Fibroblast of pulmonary artery (primary cell): ENCODE measurements at regions not wholly inside any gene's neighbourhood (a gene's known extent, or its start where the extent isn't known, plus 50 kb on each side); places are given as distances from the start of the nearest gene placed in this dataset.
A peak's percentile ranks its signal among the peaks of the same experiment; 100 is the strongest.

Source experiments
- DNase-seq: peaks from one replicate; pipeline ENCODE4 v3.0.0-alpha.2; 2010; ENCODE audit warnings: low read depth
- H3K4me3 ChIP-seq: replicated peaks from 2 replicates; pipeline ENCODE4 v1.5.1; 2011; ENCODE audit warnings: low read depth, mild to moderate bottlenecking, control low read depth, low read length, moderate library complexity
- TF ChIP-seq, protein P1 (sequence below): IDR thresholded peaks from 2 replicates; pipeline ENCODE4 v1.5.1; 2011; ENCODE audit warnings: mild to moderate bottlenecking, control low read depth, low read length, inconsistent platforms; ENCODE audit errors: missing control alignments

DNA sequence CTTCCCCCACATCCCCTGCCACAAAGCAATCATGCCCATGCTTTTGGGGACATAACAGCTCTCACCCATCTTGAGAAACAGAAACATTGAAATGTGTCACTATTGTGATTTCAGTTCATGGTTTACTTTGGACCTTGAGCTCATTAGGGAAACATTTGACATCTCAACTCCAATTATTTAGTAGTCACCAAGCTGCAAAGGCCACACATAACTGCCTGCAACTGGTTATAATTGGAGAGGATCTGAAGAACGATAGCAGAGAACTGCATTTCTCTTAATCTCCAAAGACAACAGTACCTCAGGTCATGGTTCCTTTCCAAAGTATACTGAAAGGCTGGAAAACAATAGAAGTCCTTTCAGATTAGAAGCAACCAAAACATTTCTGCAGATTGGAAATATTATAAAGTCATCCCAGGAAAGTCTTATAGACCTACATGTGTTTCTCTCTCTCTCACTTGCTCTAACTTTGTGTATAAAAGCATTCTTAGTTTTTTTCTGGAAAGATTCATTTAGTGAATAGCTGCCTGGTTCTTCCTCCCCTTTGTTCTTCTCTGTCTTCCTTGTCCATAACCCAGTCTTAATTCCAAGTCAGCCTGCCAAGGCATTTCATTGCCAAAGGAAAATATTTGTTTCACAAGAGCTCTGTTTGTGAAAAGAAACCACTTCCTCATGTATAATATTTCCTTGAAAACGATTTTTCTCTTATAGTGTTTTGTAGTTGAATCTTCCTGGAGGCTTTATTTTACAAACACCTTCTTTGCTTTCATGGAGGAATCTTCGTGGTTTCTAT is 426.8 kb downstream of the ADGRL2 start:
- peak; percentile 84 for DNase-seq
- H3K4me3 ChIP-seq: no peak overlapping the region
- TF ChIP-seq, protein P1, sequence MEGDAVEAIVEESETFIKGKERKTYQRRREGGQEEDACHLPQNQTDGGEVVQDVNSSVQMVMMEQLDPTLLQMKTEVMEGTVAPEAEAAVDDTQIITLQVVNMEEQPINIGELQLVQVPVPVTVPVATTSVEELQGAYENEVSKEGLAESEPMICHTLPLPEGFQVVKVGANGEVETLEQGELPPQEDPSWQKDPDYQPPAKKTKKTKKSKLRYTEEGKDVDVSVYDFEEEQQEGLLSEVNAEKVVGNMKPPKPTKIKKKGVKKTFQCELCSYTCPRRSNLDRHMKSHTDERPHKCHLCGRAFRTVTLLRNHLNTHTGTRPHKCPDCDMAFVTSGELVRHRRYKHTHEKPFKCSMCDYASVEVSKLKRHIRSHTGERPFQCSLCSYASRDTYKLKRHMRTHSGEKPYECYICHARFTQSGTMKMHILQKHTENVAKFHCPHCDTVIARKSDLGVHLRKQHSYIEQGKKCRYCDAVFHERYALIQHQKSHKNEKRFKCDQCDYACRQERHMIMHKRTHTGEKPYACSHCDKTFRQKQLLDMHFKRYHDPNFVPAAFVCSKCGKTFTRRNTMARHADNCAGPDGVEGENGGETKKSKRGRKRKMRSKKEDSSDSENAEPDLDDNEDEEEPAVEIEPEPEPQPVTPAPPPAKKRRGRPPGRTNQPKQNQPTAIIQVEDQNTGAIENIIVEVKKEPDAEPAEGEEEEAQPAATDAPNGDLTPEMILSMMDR: no peak

DNA sequence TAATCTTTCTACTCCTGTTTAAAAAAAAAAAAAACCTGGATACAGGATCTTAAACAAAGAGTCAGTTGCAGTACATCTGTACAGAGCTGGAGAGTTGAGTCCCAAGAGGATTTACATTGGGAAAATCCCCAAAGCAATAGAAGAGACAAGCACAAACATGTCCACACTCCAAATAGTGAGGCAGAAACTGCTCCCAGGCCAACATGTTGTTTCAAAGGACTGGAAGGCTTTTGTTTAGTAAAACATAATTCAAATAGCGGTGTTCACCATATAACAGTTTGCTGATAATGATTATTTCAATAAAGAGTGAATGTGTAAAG is 425.4 kb downstream of the ADGRL2 start:
- DNase-seq: peak; percentile 73
- H3K4me3 ChIP-seq: no peak overlapping the region
- TF ChIP-seq, protein P1: no peak

DNA sequence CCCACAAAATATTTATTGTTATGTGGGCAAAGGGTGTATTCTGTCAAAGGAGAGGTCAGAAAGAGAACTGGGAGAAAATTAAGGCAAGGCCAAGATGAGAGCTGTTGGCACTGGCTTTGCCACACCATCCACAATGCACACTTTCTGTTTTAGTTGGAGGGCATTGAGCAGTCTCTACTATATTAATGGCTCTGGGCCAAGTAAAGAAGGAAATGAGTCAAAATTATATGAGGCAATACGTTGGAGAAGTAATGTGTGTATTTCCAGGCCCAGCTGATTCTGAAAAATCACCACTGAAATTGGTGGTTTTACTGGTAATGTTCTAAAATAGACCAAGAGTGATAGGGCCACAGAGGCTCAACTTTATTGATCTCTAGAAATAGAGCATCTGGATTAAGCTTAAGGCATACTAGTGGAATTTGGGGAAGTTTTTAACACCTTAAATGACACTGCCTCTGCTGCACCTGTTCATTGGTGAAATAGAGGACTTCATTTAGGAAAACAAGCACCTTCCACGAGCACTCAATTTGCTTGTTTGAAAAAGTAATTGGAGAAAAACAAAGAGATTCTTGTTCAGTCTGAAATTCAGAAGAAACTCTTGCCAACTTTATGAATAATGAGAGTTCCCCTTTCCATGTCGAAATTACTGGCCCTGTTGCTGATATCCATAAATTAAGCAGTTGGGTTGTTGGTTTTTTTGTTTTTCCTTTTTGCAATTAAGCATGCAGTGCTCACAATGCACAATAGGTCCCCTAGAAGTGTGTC is 424.9 kb downstream of the ADGRL2 start:
- TF ChIP-seq, protein P1: no peak
- no peak overlapping the region for H3K4me3 ChIP-seq
- peak; percentile 83 for DNase-seq

DNA sequence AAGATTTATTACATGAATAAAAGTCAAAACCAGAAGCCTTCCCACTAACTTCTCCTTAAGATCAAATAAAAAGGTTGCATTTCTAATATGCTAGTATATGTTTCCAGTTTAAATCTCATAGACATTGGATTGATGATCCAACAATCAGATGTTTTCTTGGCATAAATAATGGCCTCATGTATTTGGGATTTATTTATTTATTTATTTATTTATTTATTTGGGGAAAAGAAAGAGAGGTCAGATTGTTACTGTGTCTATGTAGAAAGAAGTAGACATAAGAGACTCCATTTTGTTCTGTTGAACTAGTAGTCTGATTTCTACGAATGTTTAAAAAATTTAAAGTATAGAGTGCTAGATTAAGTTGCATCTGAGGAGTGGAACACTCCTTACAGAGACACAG is 422.4 kb downstream of the ADGRL2 start:
- TF ChIP-seq, protein P1: no peak
- no peak for DNase-seq
- no peak overlapping the region for H3K4me3 ChIP-seq

DNA sequence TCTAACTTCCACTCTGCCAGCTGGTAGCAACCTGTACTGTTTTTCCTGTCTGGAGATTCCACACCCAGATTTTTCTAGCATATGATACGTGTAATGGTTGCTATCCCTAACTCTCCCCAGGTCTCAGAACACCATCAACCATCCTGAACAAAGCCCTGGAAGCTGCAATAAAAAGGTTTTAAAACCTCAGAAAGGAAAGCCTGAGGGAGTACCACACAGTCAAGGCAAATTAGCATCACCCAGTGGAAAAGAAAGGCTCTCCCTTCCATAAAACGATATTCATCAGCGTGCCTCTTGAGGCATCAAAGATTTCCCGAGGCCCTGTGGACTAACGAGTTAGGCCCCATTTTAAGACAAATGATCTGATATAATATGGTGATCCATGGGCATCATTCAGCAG is 421.0 kb downstream of the ADGRL2 start:
- no peak overlapping the region for H3K4me3 ChIP-seq
- TF ChIP-seq, protein P1: no peak
- no peak for DNase-seq

DNA sequence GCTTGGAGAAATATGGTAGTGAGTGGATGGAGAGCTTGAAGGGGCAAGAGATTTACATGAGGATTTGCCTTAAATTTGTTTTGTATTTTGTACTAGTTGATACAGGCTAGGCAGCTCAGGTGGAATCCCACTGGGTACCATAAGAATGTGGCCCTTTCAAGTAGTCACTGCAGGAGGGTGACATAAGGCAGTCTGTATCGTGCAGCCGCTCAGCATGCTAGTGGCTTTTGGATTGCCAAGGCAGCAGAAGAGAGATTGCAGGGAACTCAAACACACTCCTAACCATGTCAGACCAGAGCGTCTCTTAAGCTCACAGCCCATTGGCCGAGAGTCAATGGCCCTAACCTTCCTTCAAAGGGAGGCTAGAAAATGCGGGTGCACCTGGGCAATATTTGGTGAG is 420.0 kb downstream of the ADGRL2 start:
- H3K4me3 ChIP-seq: no peak overlapping the region
- DNase-seq: no peak
- TF ChIP-seq, protein P1: no peak

DNA sequence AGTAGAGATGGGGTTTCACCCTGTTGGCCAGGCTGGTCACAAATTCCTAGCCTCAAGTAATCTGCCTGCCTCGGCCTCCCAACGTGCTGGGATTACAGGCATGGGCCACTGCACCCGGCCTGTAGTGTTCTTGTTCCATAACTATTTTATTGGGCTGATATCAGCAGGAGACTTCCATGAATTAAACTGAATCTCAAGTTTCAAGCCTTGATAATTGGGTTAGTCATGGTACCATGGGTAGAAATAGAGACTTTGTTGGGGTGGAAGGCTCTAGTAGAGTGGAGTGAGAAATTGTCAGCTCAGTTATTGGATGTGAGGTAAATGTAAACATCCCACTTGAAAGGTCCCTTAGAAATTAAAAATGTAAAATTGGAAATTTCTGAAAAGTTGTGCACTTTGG is 419.1 kb downstream of the ADGRL2 start:
- no peak for DNase-seq

More for the DNA sequence above, 419.1 kb downstream of the ADGRL2 start:
- H3K4me3 ChIP-seq: no peak overlapping the region
- TF ChIP-seq, protein P1: no peak
